ENCODE measurements at regions not wholly inside any gene's neighbourhood (a gene's known extent, or its start where the extent isn't known, plus 50 kb on each side); places are given as distances from the start of the nearest gene placed in this dataset.

GRCh38 chr6:115220551-115221159, 840.0 kb downstream of the FRK start:
- TF ChIP-seq MAZ (CRISPR knock-in tag; conservative IDR thresholded peaks at IDR 0.05 in 1 of 2, IDR thresholded peaks at IDR 0.05 in 1 of 2) (no peak), SNAPC5 (CRISPR knock-in tag; IDR thresholded peaks at IDR 0.05) (no peak), BDP1 (IDR thresholded peaks at IDR 0.05; ENCODE audit: insufficient read depth, insufficient read length) (no peak), TAF1 (IDR thresholded peaks at IDR 0.05; ENCODE audit: control insufficient read depth, extremely low read depth, insufficient read depth, low read length, severe bottlenecking) (no peak), KAT7 (CRISPR knock-in tag; IDR thresholded peaks at IDR 0.05; ENCODE audit: borderline replicate concordance) (no peak)

All from K562 (cell line).